Stimulated activated CD8-positive, alpha-beta memory T cell treated with anti-CD3 and anti-CD28 coated beads, Interleukin-7, amount 100 ng/mL, for 4 hours (primary cell): ENCODE measurements at regions not wholly inside any gene's neighbourhood (a gene's known extent, or its start where the extent isn't known, plus 50 kb on each side); places are given as distances from the start of the nearest gene placed in this dataset.
"Not testable (repeated sequence)": the region's sequence is repeated elsewhere in the genome, so short reads cannot be mapped to it uniquely, and the experiment has no call there.

Experiments
- DNase-seq, 2 donors: peaks; one replicate each; pipeline ENCODE4 v3.0.0-alpha.2; 2020; ENCODE audit warnings: low read depth in 2 of 2

DNA sequence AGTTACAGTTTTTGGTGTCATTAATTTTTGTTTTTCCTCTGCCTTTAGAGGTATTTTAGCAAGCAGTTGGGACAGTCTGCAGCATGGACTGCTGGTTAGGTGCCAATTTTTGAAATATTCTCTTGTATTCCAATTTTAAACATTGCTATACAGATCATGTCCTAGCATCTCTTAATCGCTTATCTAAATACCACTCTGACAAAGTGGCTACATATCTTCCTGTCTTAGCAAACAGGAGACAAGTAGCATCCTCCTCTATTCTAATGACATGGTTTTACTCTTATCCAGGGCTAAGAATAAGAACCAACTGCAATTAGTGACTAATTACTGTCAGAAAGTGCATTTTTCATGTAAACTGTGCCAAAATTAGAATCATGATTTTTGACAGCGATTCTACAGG, 117.8 kb upstream of the ATP2B1 start:
- no peak for DNase-seq

DNA sequence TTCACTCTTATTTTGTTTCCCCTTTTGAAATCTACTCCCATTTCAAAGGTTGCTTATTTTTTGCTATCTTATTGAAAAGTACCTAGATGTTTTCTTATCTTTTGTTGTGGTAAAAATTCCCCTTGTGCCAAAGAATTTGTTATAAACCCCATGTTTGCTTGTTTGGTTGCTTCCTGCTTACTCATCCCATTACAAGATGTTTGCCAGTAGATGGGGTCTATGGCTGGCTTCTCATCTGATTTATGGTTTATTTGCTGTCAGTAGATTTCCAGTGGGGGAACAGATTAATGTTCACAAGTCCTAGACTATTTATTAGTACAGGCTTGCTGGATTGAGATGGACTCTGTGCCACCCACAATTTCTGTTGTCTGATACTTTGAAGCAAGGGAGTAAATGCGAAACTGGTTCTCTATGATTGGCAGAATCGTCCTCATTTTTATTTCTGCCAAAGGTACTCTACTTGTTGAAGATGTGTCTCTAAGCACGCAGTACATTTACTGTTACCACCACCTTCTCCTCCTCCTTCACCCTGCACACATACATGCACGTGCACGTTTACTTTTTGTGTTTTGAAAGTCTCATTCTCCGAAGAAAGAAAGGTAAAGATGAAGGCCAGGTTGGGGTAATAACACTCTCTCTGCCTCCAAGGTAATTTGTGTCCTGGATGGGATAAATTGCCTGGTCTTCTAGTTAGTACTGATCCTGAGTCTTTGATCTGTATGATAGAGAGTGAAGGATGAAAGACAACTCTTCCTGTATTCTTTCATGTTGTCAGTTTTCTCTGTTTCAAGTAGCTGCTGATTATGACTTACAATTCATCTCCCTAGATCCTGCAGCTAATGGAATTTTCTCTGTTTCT, 117.2 kb upstream of the ATP2B1 start:
- DNase-seq: no peak

DNA sequence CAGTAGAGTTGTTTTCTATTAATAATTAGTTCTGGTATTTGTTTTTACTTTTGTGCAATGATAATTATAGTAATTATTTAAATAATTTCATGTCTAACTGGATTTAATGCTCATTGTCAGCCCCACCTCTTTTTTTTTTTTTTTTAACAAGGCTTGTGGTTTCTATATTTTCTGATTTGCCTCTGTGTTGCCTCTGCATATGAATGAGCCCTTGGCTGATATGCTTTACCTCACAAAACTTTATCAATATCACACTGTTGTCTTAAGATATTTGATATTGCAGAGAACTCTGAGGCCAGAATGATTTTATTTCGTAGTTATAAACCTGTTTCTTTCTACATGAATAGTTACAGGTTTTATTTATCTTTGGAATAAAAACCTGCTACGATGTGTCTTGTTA, 116.2 kb upstream of the ATP2B1 start:
- no peak for DNase-seq

DNA sequence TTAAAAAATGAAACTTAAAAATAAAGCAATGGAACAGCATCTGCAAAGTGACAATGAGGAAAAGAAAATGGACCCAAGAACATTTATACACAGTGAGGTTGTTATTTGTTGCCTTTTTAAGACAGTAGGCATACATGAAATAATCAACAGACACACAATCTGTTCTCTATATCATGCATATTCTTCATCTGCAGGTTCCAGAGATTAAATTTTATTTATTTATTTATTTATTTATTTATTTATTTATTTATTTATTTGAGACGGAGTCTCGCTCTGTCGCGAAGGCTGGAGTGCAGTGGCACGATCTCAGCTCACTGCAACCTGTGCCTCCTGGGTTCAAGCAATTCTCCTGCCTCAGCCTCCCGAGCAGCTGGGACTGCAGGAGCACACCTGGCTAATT, 114.4 kb upstream of the ATP2B1 start:
- not testable (repeated sequence) for DNase-seq

DNA sequence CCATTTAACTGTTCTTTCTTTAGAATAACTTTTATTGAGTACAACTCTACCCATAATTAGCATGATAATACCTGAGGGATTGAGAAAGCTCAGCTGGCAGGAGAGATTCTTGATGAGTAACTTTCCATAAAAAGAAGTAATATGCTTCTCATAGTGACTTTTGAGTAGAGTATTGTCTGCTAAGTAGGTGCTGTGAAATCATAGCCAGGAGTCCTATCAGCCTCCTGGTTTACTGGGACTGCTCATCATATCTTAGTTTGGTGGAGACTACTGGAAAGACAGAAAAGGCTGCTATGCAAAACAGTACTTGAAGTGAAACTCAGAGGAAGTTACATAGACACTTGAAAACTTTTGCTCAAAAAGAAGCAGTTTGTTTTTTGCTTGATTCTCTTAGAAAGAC, 113.3 kb upstream of the ATP2B1 start:
- DNase-seq: no peak

DNA sequence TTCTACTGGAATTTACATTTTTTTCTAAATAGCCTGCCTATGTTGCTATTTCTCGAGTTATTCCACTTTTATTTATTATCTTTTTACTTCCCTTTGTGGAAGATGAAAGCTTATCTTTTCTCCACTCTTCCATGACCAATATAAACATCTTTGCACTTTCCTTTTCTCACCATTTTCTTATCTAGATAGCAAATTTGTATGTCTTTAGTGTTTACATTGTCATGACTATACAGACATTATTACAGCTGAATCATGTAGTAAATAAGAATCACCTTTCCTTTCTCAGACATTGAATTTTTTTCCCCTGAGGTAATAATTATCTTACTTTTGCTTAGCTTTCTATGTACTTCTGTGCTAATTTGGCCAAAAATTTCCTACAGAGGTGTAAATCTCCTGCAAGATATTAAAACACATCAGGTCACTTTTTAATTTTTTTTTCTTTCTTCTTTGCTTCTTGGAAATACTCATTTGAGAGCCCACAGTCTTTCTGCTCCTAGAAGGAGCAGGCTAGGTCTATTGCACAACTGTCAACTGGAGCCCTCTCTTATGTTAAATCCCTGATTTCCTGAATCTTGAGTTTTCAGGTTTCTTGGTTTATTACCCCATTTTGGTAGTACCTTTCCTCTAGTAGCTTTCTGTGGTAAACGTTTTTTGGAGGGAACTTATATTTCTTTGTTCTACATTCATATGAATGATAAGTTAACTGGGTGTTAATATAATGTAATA, 109.0 kb upstream of the ATP2B1 start:
- no peak for DNase-seq

DNA sequence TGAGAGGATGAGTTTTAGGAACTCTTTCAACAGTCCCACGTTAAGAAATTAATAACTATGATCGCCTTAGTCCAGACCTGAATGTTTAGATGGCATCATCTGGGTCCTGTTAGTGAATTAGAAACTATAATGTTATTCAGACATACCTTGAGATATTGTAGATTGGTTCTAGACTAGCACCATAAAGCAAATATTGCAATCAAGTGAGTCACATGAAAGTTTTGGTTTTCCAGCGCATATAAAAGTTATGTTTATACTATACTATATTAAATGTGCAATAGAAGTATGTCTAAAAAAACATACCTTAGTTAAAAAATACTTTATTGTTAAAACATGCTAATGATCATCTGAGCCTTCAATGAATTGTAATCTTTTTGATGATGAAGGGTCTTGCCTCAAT, 106.6 kb upstream of the ATP2B1 start:
- DNase-seq: no peak

DNA sequence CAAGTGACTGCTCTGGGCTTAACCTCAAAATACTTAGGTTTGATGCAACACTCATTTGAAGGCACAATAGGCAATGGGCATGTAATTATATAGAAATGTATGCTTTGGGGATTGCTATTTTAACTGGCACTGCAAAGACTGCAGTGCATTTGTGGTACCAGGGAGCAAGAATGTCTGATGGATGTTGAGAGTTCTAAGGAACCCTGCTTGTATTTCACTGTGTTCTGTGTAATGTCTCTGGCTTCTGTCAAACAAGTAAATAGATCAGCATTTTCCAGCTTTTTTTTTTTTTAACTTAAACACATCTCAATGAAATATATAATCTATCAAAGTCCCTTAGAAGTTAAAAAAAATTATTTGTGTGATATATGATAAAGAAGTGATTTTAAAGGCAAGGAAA, 94.8 kb upstream of the ATP2B1 start:
- DNase-seq: no peak

DNA sequence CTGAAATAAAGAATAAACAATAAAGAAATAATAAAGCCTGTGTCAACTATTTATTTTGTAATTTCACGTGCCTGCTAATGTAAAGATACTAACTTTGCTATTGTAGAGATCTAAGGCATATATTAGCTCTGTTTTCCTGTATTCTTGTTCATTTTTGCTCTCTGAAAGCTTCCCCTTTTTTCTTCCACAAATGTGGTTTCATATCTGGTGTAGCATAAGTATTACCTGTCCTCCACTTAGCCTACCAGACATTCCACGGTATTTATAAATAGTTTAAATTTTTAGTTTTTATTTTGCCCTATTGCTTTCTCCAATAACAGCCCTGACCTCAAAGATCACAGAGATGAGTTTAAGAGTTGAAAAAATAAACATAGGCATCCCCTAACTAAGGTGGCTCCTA, 92.6 kb upstream of the ATP2B1 start:
- DNase-seq: no peak

DNA sequence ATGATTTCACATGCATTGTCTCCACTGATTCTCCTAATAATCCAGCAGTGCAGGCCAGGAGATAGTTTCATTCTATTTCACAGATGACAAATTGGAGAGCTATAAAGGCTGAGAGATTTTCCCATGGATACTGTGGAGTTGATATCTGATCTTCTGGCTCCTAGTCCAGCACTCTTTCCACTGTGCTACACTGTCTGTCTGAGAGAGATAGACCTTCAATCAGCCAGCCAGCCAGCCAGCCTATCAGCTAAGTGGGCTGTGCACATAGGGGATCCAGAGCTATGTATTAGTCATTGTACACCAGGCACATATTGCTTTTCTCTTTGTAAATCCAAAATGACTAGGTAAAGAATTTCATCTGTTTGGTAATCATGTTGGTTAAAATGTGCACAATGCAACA, 91.8 kb upstream of the ATP2B1 start:
- no peak for DNase-seq

DNA sequence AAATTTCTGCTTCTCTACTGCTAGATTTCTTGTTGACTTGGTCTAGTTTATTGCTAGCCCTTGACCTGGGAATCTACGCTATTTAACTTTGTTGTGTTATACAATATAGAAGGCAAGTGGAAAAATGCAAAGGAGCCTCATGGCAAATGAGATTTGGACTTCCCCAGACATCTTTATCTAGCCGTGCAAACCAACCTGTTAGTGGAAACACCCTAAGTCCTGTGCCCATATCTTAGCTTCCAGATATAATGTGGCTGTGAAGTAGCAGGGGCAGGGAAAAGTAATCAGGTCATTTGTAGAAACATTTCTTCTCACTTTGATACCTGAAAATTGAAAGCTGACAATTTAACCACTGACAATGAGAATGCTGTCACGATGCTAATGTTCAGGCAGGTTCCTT, 90.7 kb upstream of the ATP2B1 start:
- no peak for DNase-seq

DNA sequence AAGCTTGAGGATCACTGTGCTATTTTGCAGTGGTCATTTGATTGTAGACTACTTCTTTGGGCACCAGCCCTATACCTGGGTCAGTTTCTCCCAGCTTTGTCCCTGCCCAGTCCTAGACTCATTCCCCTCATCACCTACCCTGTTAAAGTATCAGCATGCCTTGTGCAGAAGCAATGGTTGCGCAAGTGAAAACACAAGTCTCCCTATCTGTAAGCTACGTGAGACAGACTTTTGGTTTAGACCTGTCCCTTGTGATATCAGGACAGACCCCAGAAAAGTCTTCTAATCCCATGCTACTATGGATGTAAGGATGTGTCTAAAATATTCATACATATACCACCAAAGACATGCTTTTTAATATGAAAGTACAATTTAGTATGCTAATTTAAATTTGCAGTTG, 88.8 kb upstream of the ATP2B1 start:
- DNase-seq: no peak

DNA sequence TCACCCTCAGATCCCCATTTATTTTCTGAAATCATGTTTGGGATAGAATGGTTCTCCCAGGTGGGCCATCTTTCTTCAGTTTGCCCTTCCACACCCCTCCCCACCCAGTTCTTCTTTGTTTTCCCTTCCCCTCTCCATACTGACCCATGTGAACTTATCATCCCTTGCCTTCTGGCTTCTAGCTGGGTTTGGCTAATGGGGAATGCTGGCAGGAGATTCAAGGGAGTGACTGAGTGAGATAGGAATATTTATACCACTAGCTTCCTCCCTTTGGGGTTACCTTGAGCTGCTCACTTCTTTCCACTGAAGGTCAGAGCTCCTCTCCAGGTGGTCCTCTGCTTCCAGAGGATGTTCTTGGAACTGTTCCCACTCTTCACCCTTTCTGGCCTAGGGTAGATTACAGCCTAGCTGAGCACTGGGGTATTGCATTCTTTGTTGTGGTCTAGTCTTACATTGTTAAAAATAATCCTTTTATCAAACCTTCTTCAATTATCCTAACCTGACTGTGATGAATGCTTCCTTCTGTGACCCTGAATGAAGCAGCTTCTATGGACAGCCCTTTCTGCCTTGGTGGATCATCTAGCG, 88.3 kb upstream of the ATP2B1 start:
- no peak for DNase-seq

DNA sequence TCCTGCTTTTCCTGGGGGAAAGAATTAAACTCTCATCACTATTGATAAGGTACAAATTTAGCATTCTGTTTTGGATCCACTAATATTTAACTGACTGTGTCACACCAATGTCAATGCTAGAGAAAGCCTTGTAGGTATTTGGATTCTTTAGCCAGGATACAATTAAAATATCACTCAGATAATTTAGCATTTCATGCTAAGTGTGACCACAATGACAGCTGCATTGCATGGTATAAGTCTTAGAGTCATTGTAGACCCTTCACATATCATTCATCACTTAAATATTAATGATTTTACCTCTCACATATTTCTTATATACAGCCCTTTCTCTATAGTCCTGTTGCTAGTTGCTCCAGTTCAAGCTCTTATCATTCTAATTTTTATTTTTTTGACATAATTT, 85.3 kb upstream of the ATP2B1 start:
- no peak for DNase-seq

DNA sequence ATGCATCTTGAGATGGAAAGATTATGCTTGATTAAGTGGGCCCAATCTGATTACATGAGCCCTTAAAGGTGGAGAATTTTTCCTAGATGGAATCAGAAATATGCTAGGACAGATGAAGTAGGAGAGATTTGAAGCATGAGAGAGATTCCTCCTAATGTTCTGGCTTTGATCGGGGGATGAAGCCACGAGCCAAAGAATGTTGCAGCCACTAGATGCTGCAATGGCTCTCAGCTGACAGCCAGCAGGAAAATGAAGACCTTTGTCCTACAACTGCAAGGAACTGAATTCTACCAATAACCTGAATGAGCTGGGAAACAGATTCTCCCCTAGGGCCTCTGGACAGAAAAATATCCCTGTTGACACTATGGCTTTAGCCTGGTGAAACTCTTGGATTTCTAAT, 82.6 kb upstream of the ATP2B1 start:
- no peak for DNase-seq

DNA sequence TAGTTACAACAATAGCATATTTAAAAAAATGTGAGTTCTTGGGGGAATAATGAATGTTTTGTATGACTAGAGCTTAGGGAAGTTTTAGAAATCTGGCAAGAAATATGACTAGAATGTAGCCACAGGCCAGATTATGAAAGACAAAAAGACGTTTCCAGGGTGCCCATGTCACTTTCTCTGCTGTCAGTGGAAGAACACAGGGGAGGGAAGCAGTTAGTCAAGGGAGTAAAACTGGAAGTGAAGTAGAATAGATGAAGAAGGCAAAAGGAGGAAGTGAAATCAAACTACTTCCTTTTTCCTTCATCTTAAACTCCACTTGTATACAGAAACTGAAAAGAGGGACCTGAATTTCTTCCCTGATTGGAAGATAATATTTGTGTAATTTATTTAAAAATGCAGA, 81.2 kb upstream of the ATP2B1 start:
- DNase-seq: no peak

DNA sequence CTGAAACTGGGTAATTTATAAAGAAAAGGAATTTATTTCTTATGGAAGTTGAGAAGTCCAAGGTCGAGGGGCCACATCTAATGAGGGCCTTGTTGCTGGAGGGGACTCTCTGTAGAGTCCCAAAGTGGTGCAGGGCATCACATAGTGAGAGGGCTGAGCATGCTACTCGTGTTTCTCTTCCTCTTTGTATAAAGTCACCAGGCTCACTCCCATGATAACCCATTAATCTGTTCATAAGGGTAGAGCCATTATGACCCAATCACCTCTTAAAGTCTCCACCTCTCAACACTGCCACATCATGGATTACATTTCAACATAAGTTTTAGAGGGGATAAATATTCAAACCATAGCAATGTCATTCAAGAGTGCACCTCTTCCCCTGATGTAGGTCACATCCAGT, 79.1 kb upstream of the ATP2B1 start:
- DNase-seq: no peak

DNA sequence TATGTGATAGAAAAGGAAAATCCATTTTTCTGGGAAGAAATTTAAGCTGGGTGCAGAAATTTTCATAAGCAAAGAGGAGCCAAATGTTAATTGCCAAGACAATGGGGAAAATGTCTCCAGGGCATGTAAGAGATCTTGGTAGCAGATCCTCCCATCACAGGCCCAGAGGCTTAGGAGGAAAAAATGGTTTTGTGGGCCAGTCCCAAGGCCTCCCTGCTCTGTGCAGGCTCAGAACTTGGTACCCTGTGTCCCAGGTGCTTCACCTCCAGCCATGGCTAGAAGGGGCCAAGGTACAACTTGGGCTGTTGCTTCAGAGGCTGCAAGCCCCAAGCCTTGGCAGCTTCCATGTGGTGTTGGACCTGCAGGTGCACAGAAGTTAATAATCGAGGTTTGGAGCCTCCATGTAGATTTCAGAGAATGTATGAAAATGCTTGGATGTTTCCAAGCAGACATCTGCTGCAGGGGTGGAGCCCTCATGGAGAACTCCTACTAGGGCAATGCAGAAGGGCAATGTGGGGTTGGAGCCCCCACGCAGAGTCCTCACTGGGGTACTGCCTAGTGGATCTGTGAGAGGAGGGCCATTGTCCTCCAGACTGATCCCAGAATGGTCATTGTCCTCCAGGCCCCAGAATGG, 77.7 kb upstream of the ATP2B1 start:
- no peak for DNase-seq

DNA sequence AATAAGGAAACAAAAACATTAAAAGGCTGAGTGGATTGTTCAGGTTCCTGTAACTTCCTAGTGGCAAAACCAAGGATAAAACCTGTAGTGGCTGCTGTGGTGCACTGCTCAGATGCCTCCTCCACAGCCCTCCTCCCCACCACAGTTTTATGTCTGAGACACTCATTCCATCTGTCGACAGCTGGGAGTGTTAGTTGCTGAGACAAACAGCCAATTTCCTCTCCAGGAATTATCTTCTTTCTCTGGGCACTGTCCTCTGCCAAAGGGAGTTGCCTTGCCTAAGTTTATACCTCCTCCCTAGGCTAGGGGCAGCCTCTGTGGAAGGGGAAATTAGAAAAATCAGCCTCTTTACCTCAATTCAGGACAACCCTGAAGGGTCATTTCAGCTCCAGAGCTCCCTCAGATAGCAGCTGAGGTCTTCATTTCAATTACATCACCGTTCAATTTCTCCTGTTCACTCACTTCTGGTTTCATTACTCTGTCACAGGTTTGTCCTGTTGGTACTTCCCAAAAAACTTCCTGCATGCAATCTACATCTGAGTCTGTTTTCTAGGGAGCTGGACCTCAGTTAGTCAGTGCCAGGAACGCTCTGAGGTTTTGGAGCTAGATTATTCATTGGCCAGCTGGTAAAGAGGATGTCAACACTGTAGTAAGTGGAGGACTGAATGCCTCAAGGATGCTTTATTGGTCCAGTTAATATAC, 74.9 kb upstream of the ATP2B1 start:
- DNase-seq: no peak

DNA sequence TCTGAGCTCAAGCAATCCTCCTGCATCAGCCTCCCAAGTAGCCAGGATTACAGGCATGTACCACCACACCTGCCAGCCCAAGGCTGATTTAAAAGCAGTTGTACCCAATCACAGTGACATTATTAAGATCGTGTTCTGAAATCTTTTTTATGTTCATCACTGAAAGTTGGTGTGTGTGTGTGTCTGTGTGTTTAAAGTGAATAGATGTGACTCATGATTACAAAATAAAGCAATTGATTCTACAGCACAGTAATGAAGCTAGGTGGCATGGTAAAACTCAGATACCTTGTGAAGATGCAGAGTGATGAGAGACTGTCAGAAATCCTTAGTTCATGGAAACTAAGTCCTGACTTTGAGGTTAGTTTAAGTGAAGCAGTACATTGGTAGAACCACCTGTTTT, 74.2 kb upstream of the ATP2B1 start:
- no peak for DNase-seq

DNA sequence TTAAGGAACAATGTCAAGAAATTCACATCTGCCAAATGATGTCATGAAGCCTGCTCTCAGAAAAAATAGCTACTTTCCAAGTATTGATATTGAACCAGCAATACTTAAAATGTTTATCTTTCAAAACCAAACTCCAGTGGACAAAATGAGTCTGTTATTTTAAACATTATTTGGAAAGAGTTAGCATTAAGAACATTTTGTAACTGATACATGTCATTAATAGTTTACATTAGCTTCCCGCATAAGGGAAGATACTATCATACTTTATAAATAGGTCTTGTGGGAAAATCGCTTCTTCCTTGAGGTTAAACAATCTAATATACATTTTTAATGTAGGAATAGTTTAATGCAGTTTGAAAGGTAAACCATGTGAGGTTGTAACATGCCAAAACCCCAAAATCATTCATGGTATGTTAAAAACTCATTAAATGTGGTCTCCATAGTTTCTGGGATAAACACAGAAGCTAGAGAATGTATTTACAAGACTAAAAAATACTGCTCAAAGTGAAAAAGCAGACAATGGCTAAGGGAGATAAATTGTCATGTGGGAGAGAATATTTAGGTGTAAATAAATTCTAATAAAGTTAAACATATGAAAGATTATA, 73.4 kb upstream of the ATP2B1 start:
- DNase-seq: no peak

DNA sequence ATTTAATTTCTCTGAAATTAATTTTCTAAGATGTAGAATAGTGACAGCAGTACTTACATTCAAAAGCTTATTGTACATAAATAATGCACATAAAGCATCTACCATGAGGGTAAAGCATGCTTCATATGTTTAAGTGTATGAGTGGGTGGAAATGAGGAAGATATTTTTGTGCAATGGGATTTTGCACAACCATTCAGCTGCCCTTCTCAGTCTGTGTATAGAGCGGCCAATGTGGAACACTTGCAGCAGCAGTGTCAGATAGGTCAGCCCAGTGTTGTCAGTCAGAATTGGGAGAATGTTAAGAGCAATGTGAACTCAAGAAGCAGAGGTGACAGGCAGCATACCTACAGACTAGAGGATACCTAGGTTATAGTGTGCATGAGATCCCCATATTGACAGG, 72.5 kb upstream of the ATP2B1 start:
- DNase-seq: no peak
